B cell (primary cell): ENCODE measurements at regions not wholly inside any gene's neighbourhood (a gene's known extent, or its start where the extent isn't known, plus 50 kb on each side); places are given as distances from the start of the nearest gene placed in this dataset.

ENCODE experiments used
- ATAC-seq: fragments of 200-7000 bp; cut with Tn5 transposase; one replicate; pipeline ENCODE4 v1.10.0; 2021; ENCODE audit warnings: low read depth, mild to moderate bottlenecking, moderate number of reproducible peaks, moderate library complexity
- CTCF ChIA-PET: fragments of 350-600 bp; sonication (Branson Sonifier 250); formaldehyde crosslinking; loops from one replicate; lab custom pipeline; 2021; ENCODE audit warnings: antibody characterized with exemption, inconsistent platforms; lab: Charles Lee
- POLR2A ChIA-PET: fragments of 350-600 bp; sonication (Branson Sonifier 250); formaldehyde crosslinking; loops from one replicate; lab custom pipeline; 2021; ENCODE audit warnings: antibody characterized with exemption; lab: Charles Lee
- DNase-seq: peaks from one replicate; pipeline ENCODE4 v3.0.0; 2013
- H2AFZ ChIP-seq: 2 replicates; pipeline ENCODE4 v1.6.1; 2012; ENCODE audit warnings: mild to moderate bottlenecking, low read depth, low read length; ENCODE audit not compliant: insufficient read depth, poor library complexity, severe bottlenecking
- H3K27ac ChIP-seq, 2 donors: 1 replicate in 1 of 2; 2 replicates in 1 of 2; pipeline ENCODE4 v1.5.1; 2012 to 2013; ENCODE audit warnings: low read length in 2 of 2, mild to moderate bottlenecking in 2 of 2, moderate library complexity in 1 of 2
- H3K27me3 ChIP-seq, 4 experiments: fragments of 200-600 bp in 1 of 4; sonication (generic) in 1 of 4; replicated peaks in 1 of 4; 1 replicate in 2 of 4; 2 replicates in 2 of 4; pipeline versions ENCODE4 v1.6.1 to v1.7.0; 2013 to 2016; ENCODE audit warnings: low read length in 3 of 4, mild to moderate bottlenecking in 2 of 4, mixed read lengths in 1 of 4, moderate library complexity in 1 of 4; ENCODE audit not compliant: insufficient read depth in 4 of 4, control insufficient read depth in 3 of 4; ENCODE audit errors: control extremely low read depth in 1 of 4
- H3K36me3 ChIP-seq, 2 experiments: replicated peaks in 1 of 2; 1 replicate in 1 of 2; 2 replicates in 1 of 2; pipeline versions ENCODE4 v1.6.1 to v1.7.1; 2013; ENCODE audit warnings: low read length in 1 of 2; ENCODE audit not compliant: insufficient read depth in 2 of 2, control insufficient read depth in 1 of 2; ENCODE audit errors: control extremely low read depth in 1 of 2, extremely low read depth in 1 of 2
- H3K4me1 ChIP-seq, 2 donors: fragments of 200-600 bp in 1 of 2; sonication (generic) in 1 of 2; 1 replicate in 1 of 2; 2 replicates in 1 of 2; pipeline versions ENCODE4 v1.5.1 to v1.6.1; 2013 to 2017; ENCODE audit warnings: low read length in 2 of 2; ENCODE audit not compliant: control insufficient read depth in 2 of 2, insufficient read depth in 2 of 2
- H3K4me2 ChIP-seq: replicated peaks from 2 replicates; pipeline ENCODE3; 2012; ENCODE audit warnings: mild to moderate bottlenecking, low read depth, low read length; ENCODE audit not compliant: poor library complexity, severe bottlenecking
- H3K4me3 ChIP-seq, 5 experiments: fragments of 200-600 bp in 1 of 5; sonication (generic) in 1 of 5; 1 replicate in 3 of 5; 2 replicates in 2 of 5; pipeline versions ENCODE4 v1.5.1 to v1.7.0; 2011 to 2016; ENCODE audit warnings: low read length in 4 of 5, mild to moderate bottlenecking in 4 of 5, low read depth in 2 of 5, control low read depth in 1 of 5, moderate library complexity in 1 of 5; ENCODE audit not compliant: insufficient read depth in 1 of 5; ENCODE audit errors: control extremely low read depth in 1 of 5, extremely low read depth in 1 of 5
- H3K79me2 ChIP-seq: fragments of 200-600 bp; sonication (generic); one replicate; pipeline ENCODE4 v1.6.0; 2016; ENCODE audit warnings: low read length; ENCODE audit not compliant: control insufficient read depth, insufficient read depth
- H3K9ac ChIP-seq: fragments of 200-600 bp; sonication (generic); 2 replicates; pipeline ENCODE4 v1.6.1; 2017; ENCODE audit warnings: mild to moderate bottlenecking, low read length, moderate library complexity
- H3K9me3 ChIP-seq, 3 donors: one replicate each; pipeline versions ENCODE4 v1.6.1 to v1.7.1; 2013; ENCODE audit warnings: low read length in 2 of 3; ENCODE audit not compliant: control insufficient read depth in 2 of 3, insufficient read depth in 1 of 3; ENCODE audit errors: control extremely low read depth in 1 of 3
- H4K20me1 ChIP-seq: 2 replicates; pipeline ENCODE4 v1.6.0; 2012; ENCODE audit warnings: mild to moderate bottlenecking, low read length; ENCODE audit not compliant: insufficient read depth, control insufficient read depth, poor library complexity, severe bottlenecking
- H3K27ac Mint-ChIP-seq: one replicate; pipeline ENCODE4 v1.8.0; 2021; ENCODE audit warnings: mixed read lengths
- H3K27me3 Mint-ChIP-seq: one replicate; pipeline ENCODE4 v1.8.0; 2021; ENCODE audit warnings: mixed read lengths
- H3K4me1 Mint-ChIP-seq: one replicate; pipeline ENCODE4 v1.8.0; 2021; ENCODE audit warnings: mixed read lengths
- H3K4me3 Mint-ChIP-seq: one replicate; pipeline ENCODE4 v1.8.0; 2021; ENCODE audit warnings: mixed read lengths
- H3K9me3 Mint-ChIP-seq: one replicate; pipeline ENCODE4 v1.8.0; 2022; ENCODE audit warnings: mixed read lengths; ENCODE audit not compliant: insufficient read depth
- EZH2 ChIP-seq: IDR thresholded peaks from 2 replicates; pipeline ENCODE4 v1.6.1; 2012; ENCODE audit warnings: borderline replicate concordance, low read depth, mild to moderate bottlenecking, moderate library complexity, low read length; ENCODE audit not compliant: insufficient read depth, poor library complexity, severe bottlenecking
- WGBS: methylation state at CpG from one replicate; pipeline ENCODE4 v1.1.5; 2013; ENCODE audit warnings: missing lambda C conversion rate; ENCODE audit not compliant: insufficient coverage; 5-methylcytosine and 5-hydroxymethylcytosine counted together
- intact Hi-C: fragments of 100-400 bp; cut with micrococcal nuclease; formaldehyde crosslinking; loops from one replicate; pipeline ENCODE4 v1.10.0; 2022
- TF ChIP-seq, protein P1 (sequence below): fragments of 200-600 bp; IDR thresholded peaks from one replicate; pipeline ENCODE4 v1.8.0; 2022; ENCODE audit warnings: antibody characterized with exemption, mild to moderate bottlenecking

DNA sequence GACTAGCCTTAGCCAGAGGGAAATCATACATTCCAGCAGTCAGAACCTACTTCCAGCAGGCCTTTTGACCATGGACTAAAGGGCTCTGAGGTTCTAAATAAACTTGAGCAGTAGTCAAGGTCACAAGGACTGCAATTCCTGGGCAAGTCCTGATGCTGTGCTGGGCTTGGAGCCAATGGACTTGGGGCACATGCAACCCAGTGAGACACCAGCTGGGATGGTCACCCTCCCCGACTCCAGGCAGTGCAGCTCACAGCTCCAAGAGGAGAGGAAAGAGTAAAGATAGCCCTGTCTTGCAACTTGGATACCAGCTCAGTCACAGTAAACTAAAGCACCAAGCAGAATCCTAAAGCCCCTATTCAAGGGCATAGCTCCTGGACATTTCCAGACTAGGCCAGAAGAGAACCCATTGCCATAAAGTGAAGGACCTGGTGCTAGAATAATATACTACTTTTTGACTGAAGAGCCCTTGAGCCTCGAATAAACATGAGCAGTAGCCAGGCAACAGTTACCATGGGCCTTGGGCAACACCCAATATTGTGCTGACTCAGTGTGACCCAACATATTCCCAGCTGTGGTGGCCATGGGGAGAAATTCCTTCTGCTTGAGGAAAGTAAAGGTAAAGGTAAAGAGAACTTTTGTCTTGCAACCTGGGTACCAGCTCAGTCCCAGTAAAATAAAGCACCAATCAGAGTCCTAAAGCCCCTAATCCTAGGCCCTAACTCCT, 226.2 kb upstream of the CLEC14A start:
- ChIA-PET POLR2A (no interaction called here), CTCF (no interaction called here)
- H3K9ac ChIP-seq = no peak overlapping the region
- ATAC-seq (no peak), DNase-seq (no peak)
- H3K4me1 Mint-ChIP-seq = no peaks in the 10 kb centered on the region
- H2AFZ ChIP-seq = no peak overlapping the region
- H3K36me3 ChIP-seq = no peaks in the 10 kb centered on the region
- no peaks in the 10 kb centered on the region for H4K20me1 ChIP-seq
- no peak overlapping the region for H3K27ac ChIP-seq
- TF ChIP-seq, protein P1, sequence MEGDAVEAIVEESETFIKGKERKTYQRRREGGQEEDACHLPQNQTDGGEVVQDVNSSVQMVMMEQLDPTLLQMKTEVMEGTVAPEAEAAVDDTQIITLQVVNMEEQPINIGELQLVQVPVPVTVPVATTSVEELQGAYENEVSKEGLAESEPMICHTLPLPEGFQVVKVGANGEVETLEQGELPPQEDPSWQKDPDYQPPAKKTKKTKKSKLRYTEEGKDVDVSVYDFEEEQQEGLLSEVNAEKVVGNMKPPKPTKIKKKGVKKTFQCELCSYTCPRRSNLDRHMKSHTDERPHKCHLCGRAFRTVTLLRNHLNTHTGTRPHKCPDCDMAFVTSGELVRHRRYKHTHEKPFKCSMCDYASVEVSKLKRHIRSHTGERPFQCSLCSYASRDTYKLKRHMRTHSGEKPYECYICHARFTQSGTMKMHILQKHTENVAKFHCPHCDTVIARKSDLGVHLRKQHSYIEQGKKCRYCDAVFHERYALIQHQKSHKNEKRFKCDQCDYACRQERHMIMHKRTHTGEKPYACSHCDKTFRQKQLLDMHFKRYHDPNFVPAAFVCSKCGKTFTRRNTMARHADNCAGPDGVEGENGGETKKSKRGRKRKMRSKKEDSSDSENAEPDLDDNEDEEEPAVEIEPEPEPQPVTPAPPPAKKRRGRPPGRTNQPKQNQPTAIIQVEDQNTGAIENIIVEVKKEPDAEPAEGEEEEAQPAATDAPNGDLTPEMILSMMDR = no peak
- no peak for TF ChIP-seq EZH2
- no peak overlapping the region for H3K4me2 ChIP-seq
- H3K27me3 ChIP-seq = no peaks in the 10 kb centered on the region
- H3K27ac Mint-ChIP-seq = no peak overlapping the region
- 40% methylated on average over 2 of the region's 2 CpGs for WGBS
- no peaks in the 10 kb centered on the region for H3K79me2 ChIP-seq
- no peak overlapping the region for H3K4me3 Mint-ChIP-seq
- no peaks in the 10 kb centered on the region for H3K4me1 ChIP-seq
- H3K27me3 Mint-ChIP-seq = no peaks in the 10 kb centered on the region
- H3K4me3 ChIP-seq = no peak overlapping the region
- H3K9me3 Mint-ChIP-seq = peaks cover 2% of the 10 kb centered on the region
- intact Hi-C loops = no loop called here
- H3K9me3 ChIP-seq = peaks cover 0 to 7% (median 2%) of the 10 kb centered on the region in 3 donors

DNA sequence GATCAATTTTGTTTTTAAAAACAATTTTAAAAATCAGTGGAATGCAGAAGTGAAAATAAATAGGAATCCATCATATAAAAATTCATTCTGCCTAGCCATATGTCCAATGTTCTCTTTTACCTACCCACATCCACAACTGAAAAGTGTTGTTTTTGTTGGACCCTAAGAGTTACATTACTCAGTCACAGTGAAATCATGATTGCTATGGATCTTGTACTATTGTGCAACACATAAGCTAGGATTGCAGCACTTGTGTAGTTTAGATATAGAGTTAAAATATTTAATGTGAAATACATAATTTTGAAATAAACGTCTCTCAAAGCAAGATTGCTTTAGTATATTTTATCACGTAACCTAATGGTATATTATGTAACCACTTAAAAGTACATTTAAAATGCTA, 213.3 kb upstream of the CLEC14A start:
- TF ChIP-seq, protein P1 = no peak
- no peak for TF ChIP-seq EZH2
- Histone ChIP-seq H3K9ac (no peak overlapping the region), H3K4me3 (no peak overlapping the region), H3K79me2 (no peaks in the 10 kb centered on the region), H3K36me3 (no peaks in the 10 kb centered on the region), H2AFZ (no peak overlapping the region), H4K20me1 (no peaks in the 10 kb centered on the region), H3K27me3 (no peaks in the 10 kb centered on the region), H3K4me1 (no peaks in the 10 kb centered on the region), H3K27ac (no peak overlapping the region), H3K4me2 (no peak overlapping the region), H3K9me3 (peaks cover 0 to 9% (median 0%) of the 10 kb centered on the region in 3 donors)
- Mint-ChIP-seq H3K4me1 (no peaks in the 10 kb centered on the region), H3K27me3 (no peaks in the 10 kb centered on the region), H3K27ac (no peak overlapping the region), H3K4me3 (no peak overlapping the region), H3K9me3 (peaks cover 6% of the 10 kb centered on the region)
- ChIA-PET POLR2A (no interaction called here), CTCF (no interaction called here)
- ATAC-seq = no peak
- intact Hi-C loops = no loop called here
- no CpG with 5 or more reads among the region's 2 CpGs for WGBS
- DNase-seq = no peak
